KBM-7 (cell line): ENCODE measurements at regions not wholly inside any gene's neighbourhood (a gene's known extent, or its start where the extent isn't known, plus 50 kb on each side); places are given as distances from the start of the nearest gene placed in this dataset.

Experiments used
- DNase-seq: peaks from one replicate; pipeline ENCODE4 v3.0.0-alpha.2; 2015
- in situ Hi-C: fragments of 300-500 bp; cut with MboI; formaldehyde crosslinking; loops from 2 replicates; pipeline ENCODE4 v1.14.3; 2020; ENCODE audit warnings: low sequenced_read_pairs, low pct_unique_long_range_greater_than_20kb, mixed read lengths

DNA sequence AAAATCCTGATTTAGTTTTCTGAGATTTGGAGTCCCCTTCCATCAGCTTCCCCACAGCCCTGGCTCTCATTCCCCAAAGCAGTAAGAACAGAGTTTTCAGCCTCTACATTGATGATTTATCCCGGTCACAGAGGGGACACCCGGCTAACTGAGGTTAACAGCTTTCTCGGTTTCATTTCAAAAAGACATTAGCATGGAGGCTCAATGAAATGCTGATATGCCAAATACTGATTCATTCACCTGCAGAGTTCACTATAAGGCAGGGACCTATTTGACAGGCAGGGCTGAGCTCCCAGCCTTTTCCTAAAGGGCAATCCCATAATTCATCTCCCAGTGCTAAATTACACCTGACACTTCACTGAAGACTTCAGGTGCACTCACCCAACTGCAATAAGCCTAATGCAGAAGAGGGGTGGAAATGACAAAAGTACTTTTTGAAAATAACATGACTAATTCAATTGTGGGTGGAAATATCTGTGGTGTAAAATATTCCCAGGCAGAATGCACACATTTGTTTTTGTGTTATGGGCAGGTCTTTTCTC is 99.8 kb upstream of the PMFBP1 start:
- no peak for DNase-seq
- in situ Hi-C loops: no loop called here

DNA sequence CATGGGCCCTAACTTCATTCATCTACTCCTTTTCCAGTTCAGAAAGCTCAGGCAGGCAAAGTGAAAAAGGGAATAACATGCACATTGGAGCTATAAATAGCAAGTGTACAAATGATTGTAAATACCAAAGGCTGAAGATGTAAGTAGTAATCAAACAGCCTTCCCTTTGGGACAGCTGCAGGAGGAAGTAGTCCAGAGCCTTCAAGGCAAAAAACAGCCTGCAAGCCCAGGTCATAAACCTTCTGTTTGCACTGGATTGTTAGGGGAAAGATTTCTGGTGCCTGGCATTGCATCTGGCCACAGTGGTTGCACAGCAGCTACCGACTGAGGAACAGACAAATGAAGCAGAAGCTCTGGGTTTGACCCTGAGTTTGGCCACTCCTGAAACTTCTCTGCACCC is 98.6 kb upstream of the PMFBP1 start:
- in situ Hi-C loops: no loop called here
- no peak for DNase-seq

DNA sequence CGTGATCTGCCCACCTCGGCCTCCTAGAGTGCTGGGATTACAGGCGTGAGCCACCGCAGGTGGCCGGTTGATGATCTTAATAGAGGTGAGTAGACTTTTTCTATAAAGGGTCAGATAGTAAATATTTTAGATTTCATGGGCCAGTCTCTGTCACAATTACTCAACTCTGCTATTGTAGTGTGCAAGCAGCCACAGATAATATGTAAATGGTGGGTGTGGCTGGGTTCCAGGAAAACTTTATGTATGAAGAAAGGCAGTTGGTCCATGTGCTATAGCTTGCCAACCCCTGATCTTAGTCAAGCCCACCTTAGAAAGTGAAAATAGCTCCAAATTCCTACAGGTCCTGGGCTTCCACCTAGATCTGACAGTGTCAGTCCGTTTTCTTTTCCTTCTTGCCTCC is 94.9 kb upstream of the PMFBP1 start:
- DNase-seq: no peak
- in situ Hi-C loops: no loop called here

DNA sequence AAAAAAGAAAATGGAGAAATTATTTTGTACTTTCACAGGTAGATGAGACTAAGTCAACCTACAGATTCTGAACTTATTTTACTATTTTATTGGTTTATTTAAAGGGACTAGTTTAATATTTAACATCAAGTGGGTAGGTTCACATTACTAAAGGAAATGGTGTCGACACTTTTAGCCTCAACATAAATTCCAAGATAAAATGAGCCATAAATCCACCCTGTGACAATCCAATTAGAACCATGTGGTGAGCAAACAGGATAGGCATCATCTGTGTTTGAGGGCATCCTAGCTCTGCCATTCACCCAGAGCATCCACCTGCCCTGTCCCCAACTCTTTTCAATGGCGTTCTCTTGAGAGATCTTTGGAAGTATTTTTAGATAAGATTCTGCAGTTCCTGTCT is 92.8 kb upstream of the PMFBP1 start:
- DNase-seq: no peak
- in situ Hi-C loops: no loop called here

DNA sequence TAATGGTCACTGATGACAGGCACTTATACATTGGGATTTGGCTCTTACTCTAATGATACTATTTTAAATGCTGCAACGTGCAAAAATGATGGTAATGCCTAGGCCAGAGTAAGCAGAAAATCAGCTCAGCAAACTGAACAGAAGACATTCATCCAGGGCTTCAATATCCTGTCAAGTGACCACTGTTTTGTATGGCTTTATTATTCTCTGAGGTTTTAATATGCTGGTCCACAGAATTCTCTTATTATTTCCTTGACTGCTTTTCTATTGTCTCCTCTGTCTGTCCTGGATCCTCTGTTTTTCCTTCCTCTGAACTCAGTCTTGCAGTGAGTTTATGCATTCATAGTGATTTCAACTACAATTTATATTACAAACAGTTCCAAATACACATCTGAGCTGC is 90.8 kb upstream of the PMFBP1 start:
- in situ Hi-C loops: no loop called here
- no peak for DNase-seq

DNA sequence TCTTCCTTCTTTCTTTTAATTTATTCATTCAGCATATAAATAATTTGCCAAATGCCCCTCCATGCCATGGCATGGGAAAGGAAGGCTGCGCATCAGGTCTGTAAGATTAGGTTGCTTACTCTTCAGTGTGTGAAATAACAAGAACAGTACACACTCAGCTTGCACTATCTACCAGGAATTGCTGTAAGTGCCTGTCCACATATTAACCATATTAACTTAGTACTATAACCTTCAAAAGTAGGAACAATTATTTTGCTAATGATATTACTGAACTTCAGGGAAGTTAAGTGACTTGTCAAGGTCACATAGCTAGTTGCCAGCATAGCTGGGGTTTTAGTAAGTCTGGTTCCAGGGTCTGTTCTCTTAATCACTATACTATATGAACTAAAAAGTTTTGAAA is 89.2 kb upstream of the PMFBP1 start:
- in situ Hi-C loops: no loop called here
- no peak for DNase-seq

DNA sequence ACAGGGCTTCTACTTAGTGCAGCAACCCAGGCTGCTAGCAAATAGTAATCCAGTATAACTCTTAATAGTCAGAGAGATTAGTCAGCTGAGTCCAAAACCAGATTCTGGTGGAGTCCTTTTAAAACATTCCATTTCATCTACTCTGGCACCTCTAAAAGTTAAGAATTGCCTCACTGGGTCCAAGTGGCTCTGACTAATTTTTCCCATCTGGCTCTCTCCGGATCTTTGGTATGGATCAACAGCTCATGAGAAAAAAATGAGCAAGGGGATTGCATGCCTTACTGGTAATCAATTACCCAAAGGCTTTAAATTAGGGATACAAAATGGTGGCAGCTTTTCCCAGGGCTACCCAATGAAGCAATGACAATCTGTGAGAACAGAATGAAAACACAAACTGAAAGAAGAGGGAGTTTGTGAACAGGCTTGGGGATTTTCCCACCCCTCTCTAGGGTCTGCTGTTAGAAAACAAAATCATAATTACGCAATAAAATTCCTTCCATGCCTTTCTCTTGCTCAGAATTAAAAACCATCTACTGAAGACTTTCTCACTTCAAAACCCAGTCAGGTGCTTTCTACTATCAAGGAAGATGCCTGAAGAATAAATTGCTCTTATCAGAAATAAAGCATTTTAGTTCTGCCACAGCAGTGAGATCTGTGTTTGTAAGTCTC is 84.6 kb upstream of the PMFBP1 start:
- in situ Hi-C loops: no loop called here

DNA sequence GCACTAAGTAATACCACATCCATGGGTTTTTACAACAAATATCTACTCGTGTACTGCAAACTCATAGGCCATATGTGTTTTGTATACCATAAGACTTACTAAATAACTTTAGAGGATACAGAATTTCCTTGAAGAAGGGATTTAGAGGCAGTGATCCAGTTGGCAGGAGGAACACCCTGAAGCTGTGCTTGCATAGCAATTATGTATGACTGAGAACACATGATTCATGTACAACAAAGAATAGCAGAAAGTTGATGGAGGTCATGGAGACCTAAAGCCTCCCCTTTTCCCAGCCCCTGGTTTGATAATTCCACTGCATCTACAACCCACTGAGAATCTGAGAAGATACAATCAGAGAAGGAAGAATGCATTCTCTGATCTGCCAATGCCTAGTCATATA is 83.8 kb upstream of the PMFBP1 start:
- no peak for DNase-seq
- in situ Hi-C loops: no loop called here

More for the DNA sequence above, 84.6 kb upstream of the PMFBP1 start:
- no peak for DNase-seq

DNA sequence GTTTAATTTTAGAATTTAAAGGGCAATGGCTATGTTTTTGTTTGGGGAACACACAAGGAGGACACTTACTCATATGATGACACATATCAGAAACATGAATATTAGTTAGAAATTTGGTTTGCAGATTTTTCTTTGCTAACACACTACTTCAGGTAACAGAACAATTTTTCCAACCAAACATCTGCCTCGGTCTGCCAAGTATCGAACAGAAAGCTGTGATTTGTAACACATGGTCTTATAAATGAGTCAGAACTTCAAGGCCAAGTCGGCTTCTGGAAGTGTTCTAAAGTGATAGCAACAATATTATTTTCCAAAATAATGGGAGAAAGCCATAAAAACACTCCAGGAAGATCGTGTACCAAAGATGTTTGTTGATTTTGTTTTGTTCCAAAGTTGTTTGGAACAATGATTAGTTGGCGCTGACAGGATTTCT is 75.9 kb upstream of the PMFBP1 start:
- no peak for DNase-seq
- in situ Hi-C loops: no loop called here

DNA sequence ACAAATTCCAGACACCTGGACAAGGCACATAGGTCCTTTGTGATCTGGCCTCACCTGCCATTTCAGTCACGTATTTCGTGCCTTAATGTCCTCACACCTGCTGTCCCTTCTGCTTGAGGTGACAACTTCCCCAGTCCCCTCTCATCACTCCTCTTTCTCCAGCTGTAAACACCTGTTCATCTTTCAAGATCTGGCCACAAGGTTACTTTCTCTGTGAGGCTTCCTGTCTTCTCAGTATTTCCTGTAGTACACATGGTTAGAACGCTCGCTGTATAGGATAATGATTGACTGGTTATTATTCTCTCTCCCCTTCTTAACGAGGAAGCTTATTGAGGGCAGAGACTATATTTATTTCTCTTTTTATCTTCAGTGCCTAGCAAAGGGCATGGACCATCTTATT is 74.5 kb upstream of the PMFBP1 start:
- no peak for DNase-seq
- in situ Hi-C loops: no loop called here

DNA sequence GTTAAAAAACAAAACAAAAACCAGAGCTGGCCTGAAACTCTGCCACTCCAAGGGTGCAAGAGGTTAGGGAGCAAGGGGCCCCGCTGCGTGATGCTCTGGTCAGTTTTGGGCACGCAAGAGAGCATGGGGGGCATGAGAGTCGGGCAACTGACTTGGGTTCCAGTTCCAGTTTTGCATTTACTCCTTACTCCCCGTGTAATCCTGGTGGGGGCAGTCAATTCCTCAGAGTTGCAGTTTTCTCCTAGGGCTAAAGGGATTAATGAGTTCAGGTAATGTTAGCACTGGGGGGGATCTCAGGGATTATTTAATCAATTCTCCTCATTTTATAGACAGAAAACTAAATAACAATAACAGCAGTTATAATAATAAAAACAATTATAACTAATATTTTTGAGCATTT is 72.9 kb upstream of the PMFBP1 start:
- DNase-seq: no peak
- in situ Hi-C loops: no loop called here

DNA sequence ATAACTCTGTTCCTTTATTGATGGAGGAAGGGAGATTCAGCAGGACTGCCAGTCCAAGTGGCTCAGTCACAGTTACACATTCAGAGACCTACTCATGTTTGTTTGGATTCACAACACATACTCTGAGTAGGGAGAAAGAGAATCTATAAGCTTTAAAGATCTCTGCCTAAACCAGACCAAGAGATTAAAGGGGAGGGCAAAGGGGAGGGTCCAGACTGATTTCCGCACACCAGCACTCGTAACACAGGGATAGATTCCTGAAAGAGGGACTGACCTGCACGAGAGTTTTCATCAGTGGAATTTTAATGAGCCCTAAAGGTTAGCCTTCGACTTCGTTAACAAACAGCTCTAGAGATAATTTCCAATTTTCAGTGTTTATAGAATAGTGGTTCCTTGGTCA is 71.7 kb upstream of the PMFBP1 start:
- DNase-seq: no peak
- in situ Hi-C loops: no loop called here

DNA sequence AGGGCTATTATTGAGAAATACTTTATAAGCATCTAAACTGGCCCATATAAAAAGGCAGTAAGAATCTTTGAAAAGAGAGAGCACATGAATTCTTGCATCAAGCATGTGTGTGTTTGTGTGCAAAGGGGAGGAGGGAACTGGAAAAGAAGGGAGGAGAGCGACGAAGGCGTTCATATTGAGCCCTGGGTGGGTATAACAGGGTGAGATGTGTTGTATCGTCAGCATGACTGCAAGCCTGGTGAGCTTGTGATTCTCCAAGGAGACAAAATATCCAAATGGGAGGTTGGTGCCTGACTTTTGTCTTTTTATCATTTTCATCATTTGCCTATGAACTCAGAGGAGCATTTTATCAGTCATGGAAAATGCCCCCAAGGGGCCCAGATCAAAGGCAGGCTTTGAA is 70.8 kb upstream of the PMFBP1 start:
- in situ Hi-C loops: no loop called here
- no peak for DNase-seq

DNA sequence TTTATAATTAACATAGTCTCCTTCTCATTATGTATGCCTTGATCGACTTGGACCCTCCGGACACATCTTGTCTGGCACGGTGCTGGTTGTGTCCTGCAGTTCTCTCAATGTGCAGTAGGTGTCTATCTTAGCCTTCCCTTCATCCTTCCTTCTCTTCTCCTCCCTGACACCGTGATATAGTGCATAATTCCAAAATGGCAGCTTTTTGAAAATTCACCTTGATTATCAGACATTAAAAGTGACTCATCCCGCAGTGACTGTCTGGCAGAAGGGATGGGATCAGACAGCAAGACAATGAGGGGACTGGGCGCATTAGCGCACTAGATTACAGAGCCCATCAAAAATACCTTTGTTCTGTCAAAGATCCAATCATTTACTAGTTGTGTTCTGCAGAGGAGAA is 70.0 kb upstream of the PMFBP1 start:
- in situ Hi-C loops: no loop called here
- peak; percentile 52 for DNase-seq

DNA sequence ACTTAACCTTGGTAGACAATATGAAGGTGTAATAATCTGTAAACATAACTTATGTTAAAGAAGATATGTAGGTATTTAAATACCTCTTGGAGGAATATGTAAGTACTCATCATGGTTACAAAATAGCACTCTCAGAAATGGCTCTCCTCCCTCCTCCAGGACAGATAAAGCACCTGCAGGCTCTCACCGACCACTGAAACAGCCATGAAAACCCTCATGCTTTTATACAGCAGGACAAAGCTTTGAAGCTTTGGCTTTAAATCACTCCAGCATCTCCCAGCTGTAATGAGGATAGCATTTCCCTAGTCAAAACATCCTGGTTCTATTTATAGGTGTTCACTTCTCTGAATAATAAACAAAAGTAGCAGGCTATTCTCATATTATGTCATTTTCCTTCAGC is 69.1 kb upstream of the PMFBP1 start:
- in situ Hi-C loops: no loop called here
- no peak for DNase-seq

DNA sequence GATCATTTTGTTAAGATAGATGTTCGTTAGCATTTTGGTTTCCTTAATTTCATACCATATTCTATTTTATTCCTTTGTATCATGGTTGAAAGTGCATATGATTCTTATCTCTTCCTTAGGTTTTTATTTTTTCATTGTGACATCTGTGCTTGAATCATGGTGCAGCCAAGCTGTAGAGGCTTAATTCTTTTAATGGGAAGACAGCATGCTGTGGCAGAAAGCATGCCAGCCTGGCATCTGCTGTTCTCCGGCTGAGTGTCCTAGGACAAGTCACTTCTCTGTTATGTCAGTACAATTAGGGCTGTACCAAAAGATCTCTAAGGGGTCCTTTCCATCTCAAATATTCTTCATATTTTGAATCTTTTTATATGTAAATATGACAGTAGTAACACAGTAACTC is 68.5 kb upstream of the PMFBP1 start:
- no peak for DNase-seq

DNA sequence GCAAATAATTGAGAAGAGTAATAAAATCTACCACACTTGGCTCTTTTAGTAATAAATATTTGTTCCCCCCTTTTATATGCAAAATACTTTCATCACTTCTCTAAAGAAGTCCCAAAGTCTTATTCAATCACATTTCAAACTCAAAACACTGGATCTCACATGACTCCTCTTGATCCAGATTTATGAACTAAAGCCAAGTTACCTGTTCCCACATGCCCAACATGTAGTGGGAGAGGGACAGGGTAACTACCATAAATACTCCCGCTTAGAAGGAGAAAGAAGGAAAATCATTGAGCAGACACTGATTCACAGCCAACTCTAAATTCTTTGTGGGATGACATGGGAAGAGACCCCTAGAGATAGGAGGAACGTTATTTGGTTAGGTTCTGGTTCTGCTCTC is 64.9 kb upstream of the PMFBP1 start:
- DNase-seq: no peak
- in situ Hi-C loops: no loop called here

More for the DNA sequence above, 68.5 kb upstream of the PMFBP1 start:
- in situ Hi-C loops: no loop called here

DNA sequence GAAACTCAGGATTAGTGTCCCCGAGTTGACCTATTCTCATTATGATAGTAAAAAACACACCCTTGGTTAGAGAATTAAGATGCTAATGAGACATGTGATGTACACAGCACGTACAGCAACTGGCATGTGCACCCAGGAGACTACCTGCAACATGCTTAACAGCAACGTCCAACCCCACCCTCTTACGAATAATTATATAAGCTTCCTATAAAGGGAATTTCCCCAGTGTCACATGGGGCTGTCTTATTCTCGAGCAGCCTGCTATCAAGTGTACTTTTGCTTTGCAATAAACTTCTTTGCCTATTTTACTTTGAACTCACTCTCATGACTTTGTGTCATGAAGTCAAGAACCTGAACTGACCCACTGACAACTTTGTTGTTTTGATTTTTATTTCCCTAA is 62.4 kb upstream of the PMFBP1 start:
- in situ Hi-C loops: no loop called here
- DNase-seq: no peak

DNA sequence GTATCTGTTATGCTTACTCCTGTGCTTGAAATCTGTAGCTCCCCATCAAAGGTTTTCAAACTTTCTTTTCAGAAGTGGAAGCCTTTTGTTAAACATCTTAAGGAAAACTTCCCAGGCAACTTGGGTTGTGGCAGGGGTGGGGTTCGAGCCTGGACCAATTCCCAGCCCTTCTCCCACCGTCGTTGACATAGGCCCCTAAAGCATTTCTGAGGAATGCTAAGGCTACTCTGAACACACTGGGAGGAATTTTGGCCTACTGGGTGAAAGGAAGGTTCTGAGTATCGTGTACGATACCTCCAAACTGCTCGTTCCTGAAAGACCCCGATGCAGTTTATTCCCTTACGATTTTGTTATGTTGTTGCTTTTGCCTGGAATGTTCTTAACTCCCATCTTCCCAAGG is 56.1 kb upstream of the PMFBP1 start:
- in situ Hi-C loops: no loop called here
- DNase-seq: no peak

DNA sequence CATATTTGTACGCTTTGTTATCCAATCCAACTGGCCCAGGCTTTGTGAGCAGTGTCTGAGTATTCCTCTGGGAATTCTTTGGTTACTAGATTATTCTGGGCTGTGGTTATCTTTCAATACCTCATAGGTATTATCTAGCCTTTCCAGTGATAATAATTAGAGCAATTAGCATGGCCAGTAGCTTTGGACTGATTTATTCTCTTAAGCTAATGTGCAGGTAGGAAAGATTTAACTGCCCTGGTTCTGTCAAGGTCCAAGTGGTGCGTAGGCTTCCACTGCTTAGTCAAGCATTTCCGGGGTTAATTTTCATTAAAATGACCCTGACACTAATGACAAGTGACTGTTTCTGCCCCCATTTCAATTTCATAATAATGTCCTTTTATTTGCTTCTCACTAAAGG is 54.2 kb upstream of the PMFBP1 start:
- in situ Hi-C loops: no loop called here
- no peak for DNase-seq

DNA sequence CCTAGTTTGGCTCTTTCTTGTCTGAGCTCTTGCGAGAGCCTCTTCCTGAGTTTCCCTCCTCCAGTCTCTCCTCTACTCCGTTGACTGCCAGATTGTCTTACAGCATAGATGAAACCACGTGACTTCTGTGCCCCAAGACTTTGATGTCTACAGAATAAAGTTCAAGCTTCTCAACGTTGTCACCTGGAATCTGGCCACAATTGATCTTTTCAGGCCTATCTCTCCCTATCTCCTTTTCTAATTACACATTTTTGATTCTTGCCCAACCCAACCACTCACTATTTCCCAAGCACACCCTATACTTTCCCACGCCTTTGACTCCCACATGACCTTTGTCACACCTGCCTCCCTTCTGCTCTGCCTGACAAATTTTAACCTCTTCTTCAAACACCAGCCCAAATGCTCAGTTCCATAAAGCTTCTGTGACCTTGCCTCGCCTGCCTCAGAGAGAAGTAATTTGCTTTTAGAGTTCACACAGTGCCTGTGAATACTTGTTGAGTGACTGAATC is 52.4 kb upstream of the PMFBP1 start:
- no peak for DNase-seq
- in situ Hi-C loops: no loop called here
